Sciatic nerve (tissue), 2 donors: ENCODE measurements at regions not wholly inside any gene's neighbourhood (a gene's known extent, or its start where the extent isn't known, plus 50 kb on each side); places are given as distances from the start of the nearest gene placed in this dataset.

Experiments
- ATAC-seq: fragments of 200-7000 bp; cut with Tn5 transposase; one replicate; pipeline ENCODE4 v1.9.1; 2020; ENCODE audit warnings: mild to moderate bottlenecking, moderate library complexity
- DNase-seq: peaks from one replicate; pipeline ENCODE4 v3.0.0-alpha.2; 2020; ENCODE audit warnings: low spot score
- intact Hi-C: fragments of 100-400 bp; cut with DNase I; formaldehyde crosslinking; loops from one replicate; pipeline ENCODE4 v1.14.2; 2022
- donor health status: DM: no; HTN: no; CAD: no.
- donor health status: DM: no; HTN: no; CAD: no.

DNA sequence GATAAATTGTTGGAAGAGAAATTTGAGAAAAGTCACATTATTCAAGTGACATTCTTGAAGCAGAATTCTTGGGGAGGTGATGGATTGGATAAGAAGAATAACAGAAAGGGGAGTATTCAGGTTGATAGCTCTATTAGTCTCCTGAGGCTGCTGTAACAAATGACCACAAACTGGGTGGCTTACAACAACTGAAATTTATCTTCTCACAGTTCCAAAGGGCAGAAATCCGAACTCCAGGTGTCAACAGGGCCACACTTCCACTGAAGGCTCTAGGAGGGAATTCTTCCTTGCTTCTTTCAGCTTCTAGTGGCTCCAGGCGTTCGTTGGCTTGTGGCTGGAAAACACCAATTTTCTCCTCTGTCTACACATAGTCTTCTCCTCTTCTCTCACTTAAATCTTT is 99.8 kb downstream of the TES start:
- ATAC-seq: no peak
- intact Hi-C loops: no loop called here
- DNase-seq: no peak

DNA sequence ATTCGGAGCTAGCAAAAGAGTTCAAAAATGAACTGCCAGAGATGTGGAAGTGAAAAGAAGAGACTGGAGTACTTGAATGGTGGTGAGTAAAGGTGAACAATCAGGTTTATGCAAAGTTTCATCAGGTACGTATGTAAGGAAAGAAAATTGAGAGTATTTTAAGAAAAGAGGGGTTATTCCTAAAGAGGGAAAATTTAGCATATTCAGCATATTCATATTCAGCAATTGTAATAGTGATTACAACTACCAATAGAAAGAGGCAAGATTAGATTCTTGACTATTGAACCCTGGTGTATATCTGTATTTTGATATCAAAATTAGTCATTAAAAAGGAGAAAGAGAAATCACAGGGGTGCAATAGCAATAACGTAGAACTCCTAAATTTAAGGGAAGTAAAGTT is 100.9 kb downstream of the TES start:
- DNase-seq (no peak), ATAC-seq (no peak)
- intact Hi-C loops: no loop called here

- intact Hi-C loops: no loop called here
- ATAC-seq: no peak
These were observed 101.6 kb downstream of the TES start for GRCh38 chr7:116311816-116312471.

GRCh38 chr7:116315293-116315692 is 105.0 kb downstream of the TES start:
- DNase-seq (no peak), ATAC-seq (no peak)
- intact Hi-C loops: no loop called here

More at GRCh38 chr7:116311816-116312471, 101.6 kb downstream of the TES start:
- DNase-seq: no peak

- intact Hi-C loops: no loop called here
- no peak for ATAC-seq
These were observed 105.5 kb downstream of the TES start for GRCh38 chr7:116315803-116316202.

DNA sequence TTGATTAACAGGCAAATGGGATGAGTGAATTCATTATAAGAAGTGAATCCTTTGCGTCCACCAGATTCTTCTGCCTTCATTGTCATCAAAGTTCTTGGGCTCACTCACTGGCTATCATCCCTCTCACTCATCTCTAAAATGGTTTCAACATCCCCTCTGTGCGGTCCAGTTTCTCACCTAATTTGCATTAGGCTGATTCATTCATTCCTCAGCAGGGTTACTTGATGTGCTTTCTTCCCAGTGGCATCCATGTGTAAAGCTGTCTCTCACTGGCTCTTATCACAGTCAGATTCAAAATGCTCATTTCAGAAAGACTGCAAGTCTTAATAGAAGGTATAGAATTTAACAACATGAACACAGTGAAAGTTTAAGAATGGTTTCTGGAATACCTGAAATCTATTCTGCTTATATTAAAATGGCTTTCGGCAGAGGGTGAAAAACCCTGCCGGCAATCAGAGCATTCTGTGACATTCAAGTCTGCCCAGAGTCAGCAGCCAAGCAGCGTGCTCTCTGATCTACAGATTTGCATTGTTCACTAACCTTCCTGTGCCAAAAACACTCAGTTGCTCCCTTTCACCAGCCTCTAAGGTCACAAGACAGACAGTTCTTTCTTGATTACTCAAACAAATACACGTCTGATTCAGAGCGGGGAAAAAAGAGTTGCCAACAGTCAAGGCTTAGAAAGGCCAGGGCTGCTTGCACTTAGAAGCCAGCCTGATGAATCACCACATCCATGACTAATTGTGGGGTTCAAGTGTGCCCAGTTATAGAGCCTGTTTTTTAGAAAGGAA is 106.7 kb downstream of the TES start:
- intact Hi-C loops: no loop called here
- no peak for DNase-seq
- ATAC-seq: peak; percentile 86

More at GRCh38 chr7:116315803-116316202, 105.5 kb downstream of the TES start:
- DNase-seq: no peak

DNA sequence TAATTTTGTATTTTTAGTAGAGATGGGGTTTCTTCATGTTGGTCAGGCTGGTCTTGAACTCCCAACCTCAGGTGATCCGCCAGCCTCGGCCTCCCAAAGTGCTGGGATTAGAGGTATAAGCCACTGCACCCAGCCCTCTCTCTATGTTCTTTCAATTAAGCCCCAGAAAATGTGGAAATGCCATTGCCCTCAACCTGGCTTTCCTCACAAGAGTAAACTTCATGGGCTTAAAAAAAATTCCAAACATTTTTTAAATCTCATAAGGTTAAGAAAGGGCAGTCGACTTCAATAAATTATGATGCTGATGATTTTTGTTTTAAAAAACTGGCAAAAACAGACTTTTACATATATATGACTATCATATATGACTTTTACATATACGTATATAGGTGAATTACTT is 107.6 kb downstream of the TES start:
- ATAC-seq: no peak
- intact Hi-C loops: no loop called here

DNA sequence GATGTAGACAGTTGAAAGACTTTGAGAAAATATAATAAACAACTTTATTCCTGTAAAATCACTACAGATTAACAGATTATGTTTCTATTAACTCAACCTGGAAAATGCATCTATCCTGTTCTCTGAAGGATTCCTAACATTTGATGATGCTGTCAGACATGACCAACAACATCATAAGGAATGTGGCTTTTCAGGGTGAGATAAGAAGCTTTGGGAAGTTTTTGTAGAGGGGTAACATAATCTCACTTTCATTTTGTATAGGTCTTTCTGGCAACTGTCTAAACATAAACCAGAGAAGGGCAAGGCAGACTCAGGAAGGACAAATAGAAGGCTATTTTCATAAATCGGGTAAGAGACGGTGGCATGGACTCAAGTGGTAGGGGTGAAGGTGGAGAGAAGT is 112.2 kb downstream of the TES start:
- intact Hi-C loops: no loop called here

More for the DNA sequence above, 107.6 kb downstream of the TES start:
- no peak for DNase-seq

GRCh38 chr7:116324582-116324981 is 114.2 kb downstream of the TES start:
- ATAC-seq (no peak), DNase-seq (no peak)
- intact Hi-C loops: no loop called here

More for the DNA sequence above, 112.2 kb downstream of the TES start:
- no peak for DNase-seq
- ATAC-seq: no peak

GRCh38 chr7:116325517-116325916 is 115.2 kb downstream of the TES start:
- no peak for DNase-seq
- intact Hi-C loops: no loop called here
- no peak for ATAC-seq

- no peak for DNase-seq
- ATAC-seq: no peak
- intact Hi-C loops: no loop called here
These were observed 116.8 kb downstream of the TES start for GRCh38 chr7:116327135-116327534.

GRCh38 chr7:116327752-116328151 is 117.4 kb downstream of the TES start:
- intact Hi-C loops: no loop called here
- DNase-seq (no peak), ATAC-seq (no peak)

- ATAC-seq (no peak), DNase-seq (no peak)
- intact Hi-C loops: no loop called here
These were observed 117.8 kb downstream of the TES start for GRCh38 chr7:116328161-116328560.

- no peak for ATAC-seq
- no peak for DNase-seq
- intact Hi-C loops: no loop called here
These were observed 119.6 kb downstream of the TES start for GRCh38 chr7:116329686-116330503.

GRCh38 chr7:116331020-116331419 is 120.7 kb downstream of the TES start:
- DNase-seq (no peak), ATAC-seq (peak; percentile 11)
- intact Hi-C loops: no loop called here

DNA sequence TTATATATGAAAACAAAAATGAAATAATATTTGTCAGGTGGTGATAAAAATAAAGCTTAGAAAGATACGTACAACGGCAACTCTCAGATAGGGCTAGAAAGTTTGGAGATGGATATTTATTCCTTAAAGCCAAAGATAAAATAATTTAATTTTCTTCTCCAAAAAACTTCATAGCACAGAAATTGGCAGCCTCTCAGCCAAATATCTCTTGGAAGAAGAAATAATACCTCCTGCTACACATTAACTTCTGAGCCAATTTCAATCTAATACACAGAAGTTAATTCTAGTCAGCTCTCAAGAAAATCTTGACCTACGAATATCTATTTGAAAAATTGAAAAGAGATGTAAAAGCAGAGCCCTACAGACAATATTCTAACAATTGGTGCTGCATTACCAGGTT is 122.4 kb downstream of the TES start:
- DNase-seq (no peak), ATAC-seq (no peak)
- intact Hi-C loops: no loop called here

DNA sequence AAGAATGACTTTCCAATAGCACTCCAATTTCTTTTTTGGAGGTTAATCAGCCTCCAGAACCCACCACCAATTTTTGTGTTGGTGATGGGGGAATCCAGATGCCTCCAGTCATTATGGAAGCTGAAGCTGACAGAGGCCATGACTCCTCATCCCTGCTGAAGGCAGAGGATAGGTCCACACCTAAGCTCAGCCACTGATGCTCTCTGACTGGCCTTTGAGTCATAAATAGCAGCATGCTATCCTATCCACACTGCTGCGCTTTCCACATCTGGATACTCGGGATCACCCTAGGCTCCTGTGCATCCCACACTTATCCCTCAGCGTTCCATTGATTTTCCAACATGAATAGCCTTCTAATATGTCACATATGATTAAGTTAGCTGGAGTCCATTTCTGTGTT is 124.2 kb downstream of the TES start:
- intact Hi-C loops: no loop called here
- ATAC-seq (no peak), DNase-seq (no peak)

DNA sequence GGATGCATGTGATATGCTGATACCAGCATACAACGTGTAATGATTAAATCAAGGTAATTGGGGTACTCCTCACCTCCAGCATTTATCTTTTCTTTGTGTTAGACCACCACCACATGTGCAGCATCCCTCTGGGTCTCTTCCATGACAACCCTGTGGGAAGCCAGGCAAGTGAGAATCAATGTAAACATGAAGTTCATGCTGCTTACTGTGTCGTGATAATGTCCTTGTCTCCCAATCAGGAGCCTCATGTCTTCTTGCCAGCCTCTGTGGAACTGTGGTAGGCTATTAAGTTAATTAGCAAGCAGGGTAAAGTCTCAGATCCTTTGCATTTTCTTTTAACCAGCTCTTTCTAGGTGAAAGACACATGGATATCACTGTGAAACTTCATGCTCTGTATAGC is 126.7 kb downstream of the TES start:
- DNase-seq (no peak), ATAC-seq (no peak)
- intact Hi-C loops: no loop called here

GRCh38 chr7:116337800-116338199 is 127.5 kb downstream of the TES start:
- ATAC-seq: no peak

GRCh38 chr7:116339564-116339963 is 129.2 kb downstream of the TES start:
- DNase-seq (no peak), ATAC-seq (peak; percentile 55)
- intact Hi-C loops: no loop called here

More at GRCh38 chr7:116337800-116338199, 127.5 kb downstream of the TES start:
- DNase-seq: no peak
- intact Hi-C loops: no loop called here
